Calu3 (cell line): ENCODE measurements at regions not wholly inside any gene's neighbourhood (a gene's known extent, or its start where the extent isn't known, plus 50 kb on each side); places are given as distances from the start of the nearest gene placed in this dataset.

Source experiments
- BruUV-seq: library from RNA; stranded (reverse); fragments of 400-500 nt; replicated peaks from 2 replicates; lab custom pipeline; 2021; lab: Mats Ljungman, UMichigan
- CTCF ChIA-PET: fragments of 300-600 bp; sonication (Branson Sonifier 250); formaldehyde crosslinking; loops from one replicate; lab custom pipeline; 2022; ENCODE audit warnings: antibody characterized with exemption; lab: Charles Lee
- DNase-seq: peaks from one replicate; pipeline ENCODE4 v3.0.0; 2022
- H3K27ac Mint-ChIP-seq: one replicate; pipeline ENCODE4 v1.8.0; 2022; ENCODE audit warnings: mixed read lengths; ENCODE audit not compliant: unreplicated experiment
- H3K27me3 Mint-ChIP-seq: one replicate; pipeline ENCODE4 v1.8.0; 2022; ENCODE audit warnings: mixed read lengths; ENCODE audit not compliant: unreplicated experiment
- H3K36me3 Mint-ChIP-seq: one replicate; pipeline ENCODE4 v1.8.0; 2022; ENCODE audit warnings: mild to moderate bottlenecking, moderate library complexity, mixed read lengths; ENCODE audit not compliant: insufficient read depth, unreplicated experiment
- H3K4me1 Mint-ChIP-seq: one replicate; pipeline ENCODE4 v1.8.0; 2022; ENCODE audit warnings: mild to moderate bottlenecking, low read depth, mixed read lengths; ENCODE audit not compliant: unreplicated experiment
- H3K4me3 Mint-ChIP-seq: one replicate; pipeline ENCODE4 v1.8.0; 2022; ENCODE audit warnings: mild to moderate bottlenecking, low read depth, moderate library complexity, mixed read lengths; ENCODE audit not compliant: unreplicated experiment
- H3K9me3 Mint-ChIP-seq: one replicate; pipeline ENCODE4 v1.8.0; 2022; ENCODE audit warnings: low read depth, mixed read lengths; ENCODE audit not compliant: unreplicated experiment
- intact Hi-C: fragments of 100-400 bp; cut with micrococcal nuclease; formaldehyde crosslinking; loops from one replicate; pipeline ENCODE4 v1.10.0; 2022; ENCODE audit not compliant: unreplicated experiment
- TF ChIP-seq, protein P1 (sequence below): fragments of 200-600 bp; IDR thresholded peaks from one replicate; pipeline ENCODE4 v1.8.0; 2022; ENCODE audit warnings: antibody characterized with exemption; ENCODE audit not compliant: unreplicated experiment

DNA sequence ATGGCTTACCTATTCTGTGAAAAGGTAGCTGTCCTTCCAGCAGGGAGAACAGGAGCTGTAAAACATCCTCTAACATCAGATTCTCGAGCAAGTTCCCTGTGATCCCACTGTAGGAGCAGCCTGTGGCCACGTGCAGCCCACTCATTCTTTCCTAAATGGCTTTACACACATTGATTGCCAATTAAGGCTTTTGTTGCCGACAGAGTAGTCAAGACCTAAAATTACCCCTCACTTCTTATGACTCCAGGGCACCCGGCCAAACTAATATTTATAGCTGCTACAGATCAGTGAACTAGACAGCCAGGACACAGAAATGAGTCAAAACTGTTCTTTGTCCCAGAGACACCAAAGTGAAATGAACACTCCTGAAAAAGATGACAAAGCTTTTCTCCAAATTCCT lies 832.1 kb downstream of the SORCS3 start:
- intact Hi-C loops, result no loop called here
- H3K27ac Mint-ChIP-seq, result no peak overlapping the region
- H3K4me3 Mint-ChIP-seq, result no peak overlapping the region
- no peak for DNase-seq
- no TSS peak for BruUV-seq
- no peaks in the 10 kb centered on the region for H3K27me3 Mint-ChIP-seq
- CTCF ChIA-PET, result no interaction called here
- no peaks in the 10 kb centered on the region for H3K36me3 Mint-ChIP-seq
- peaks cover 14% of the 10 kb centered on the region for H3K9me3 Mint-ChIP-seq
- TF ChIP-seq, protein P1, sequence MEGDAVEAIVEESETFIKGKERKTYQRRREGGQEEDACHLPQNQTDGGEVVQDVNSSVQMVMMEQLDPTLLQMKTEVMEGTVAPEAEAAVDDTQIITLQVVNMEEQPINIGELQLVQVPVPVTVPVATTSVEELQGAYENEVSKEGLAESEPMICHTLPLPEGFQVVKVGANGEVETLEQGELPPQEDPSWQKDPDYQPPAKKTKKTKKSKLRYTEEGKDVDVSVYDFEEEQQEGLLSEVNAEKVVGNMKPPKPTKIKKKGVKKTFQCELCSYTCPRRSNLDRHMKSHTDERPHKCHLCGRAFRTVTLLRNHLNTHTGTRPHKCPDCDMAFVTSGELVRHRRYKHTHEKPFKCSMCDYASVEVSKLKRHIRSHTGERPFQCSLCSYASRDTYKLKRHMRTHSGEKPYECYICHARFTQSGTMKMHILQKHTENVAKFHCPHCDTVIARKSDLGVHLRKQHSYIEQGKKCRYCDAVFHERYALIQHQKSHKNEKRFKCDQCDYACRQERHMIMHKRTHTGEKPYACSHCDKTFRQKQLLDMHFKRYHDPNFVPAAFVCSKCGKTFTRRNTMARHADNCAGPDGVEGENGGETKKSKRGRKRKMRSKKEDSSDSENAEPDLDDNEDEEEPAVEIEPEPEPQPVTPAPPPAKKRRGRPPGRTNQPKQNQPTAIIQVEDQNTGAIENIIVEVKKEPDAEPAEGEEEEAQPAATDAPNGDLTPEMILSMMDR, result no peak
- H3K4me1 Mint-ChIP-seq, result no peaks in the 10 kb centered on the region

DNA sequence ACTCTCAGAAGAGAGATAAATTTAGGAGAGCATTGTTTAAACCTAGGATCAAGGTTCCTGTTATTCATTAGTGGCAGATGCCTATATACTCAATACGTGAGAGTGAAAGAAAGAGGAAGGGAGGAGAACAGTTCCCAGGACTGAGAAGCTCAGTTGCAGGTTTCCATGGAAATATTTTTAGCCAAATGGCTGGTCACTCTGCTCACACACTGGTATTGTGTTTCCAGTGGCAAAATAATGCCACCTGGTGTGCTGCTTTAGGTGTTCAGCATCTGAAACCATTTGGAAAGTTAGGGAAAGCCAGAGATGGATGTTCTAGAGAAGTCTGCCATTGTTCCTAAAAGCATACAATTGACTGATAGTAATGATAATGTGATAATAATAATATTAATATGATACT lies 827.7 kb downstream of the SORCS3 start:
- intact Hi-C loops, result no loop called here
- TF ChIP-seq, protein P1, result no peak
- Mint-ChIP-seq H3K27ac (no peak overlapping the region), H3K4me1 (no peaks in the 10 kb centered on the region), H3K9me3 (peaks cover 14% of the 10 kb centered on the region), H3K27me3 (no peaks in the 10 kb centered on the region), H3K4me3 (no peak overlapping the region), H3K36me3 (no peaks in the 10 kb centered on the region)
- BruUV-seq, result no TSS peak
- CTCF ChIA-PET, result no interaction called here
- no peak for DNase-seq

DNA sequence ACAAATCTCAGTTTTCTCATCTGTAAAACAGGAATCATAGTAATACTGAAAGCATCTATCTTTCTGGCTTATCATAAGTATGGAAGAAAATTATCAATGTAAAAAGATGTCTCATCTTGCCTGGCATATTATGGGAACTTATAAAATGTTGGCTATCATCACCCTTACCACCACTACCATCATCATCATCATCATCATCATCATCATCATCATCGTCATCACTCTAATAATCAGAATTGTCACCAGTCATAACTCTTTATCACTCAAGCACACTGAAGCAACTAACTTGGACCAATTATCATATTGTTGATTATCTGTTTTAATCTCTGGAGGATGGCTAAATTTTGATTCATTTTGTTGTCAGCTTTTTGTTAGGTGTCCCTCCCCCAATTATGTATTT lies 825.4 kb downstream of the SORCS3 start:
- Mint-ChIP-seq H3K4me3 (no peak overlapping the region), H3K4me1 (no peaks in the 10 kb centered on the region), H3K27ac (no peak overlapping the region), H3K27me3 (no peaks in the 10 kb centered on the region), H3K9me3 (peaks cover 12% of the 10 kb centered on the region), H3K36me3 (no peaks in the 10 kb centered on the region)
- intact Hi-C loops, result no loop called here
- TF ChIP-seq, protein P1, result no peak
- BruUV-seq, result no TSS peak
- CTCF ChIA-PET, result no interaction called here
- no peak for DNase-seq

DNA sequence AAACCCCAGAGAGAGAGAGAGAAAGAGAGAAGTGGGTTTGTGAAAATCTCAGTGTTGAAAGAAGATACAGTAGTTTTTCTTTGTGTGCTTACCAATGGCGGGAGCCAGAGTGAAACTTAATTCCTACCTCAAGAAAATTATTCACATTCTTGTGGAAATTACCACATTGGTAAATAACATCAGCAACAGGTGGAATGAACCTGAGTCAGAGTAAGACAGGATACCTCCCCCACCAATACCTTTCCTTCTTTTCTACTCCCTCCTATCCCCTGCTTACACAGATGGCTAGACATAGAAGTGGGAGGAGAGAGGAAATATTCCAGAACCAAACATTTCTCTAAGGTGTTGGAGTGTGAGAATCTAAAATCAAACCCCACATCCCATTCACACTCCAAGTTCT lies 793.9 kb downstream of the SORCS3 start:
- Mint-ChIP-seq H3K27ac (no peak overlapping the region), H3K27me3 (no peaks in the 10 kb centered on the region), H3K9me3 (peaks cover 6% of the 10 kb centered on the region), H3K4me3 (no peak overlapping the region), H3K4me1 (no peaks in the 10 kb centered on the region), H3K36me3 (no peaks in the 10 kb centered on the region)
- TF ChIP-seq, protein P1, result no peak
- intact Hi-C loops, result no loop called here
- BruUV-seq, result no TSS peak
- no peak for DNase-seq
- CTCF ChIA-PET, result no interaction called here

DNA sequence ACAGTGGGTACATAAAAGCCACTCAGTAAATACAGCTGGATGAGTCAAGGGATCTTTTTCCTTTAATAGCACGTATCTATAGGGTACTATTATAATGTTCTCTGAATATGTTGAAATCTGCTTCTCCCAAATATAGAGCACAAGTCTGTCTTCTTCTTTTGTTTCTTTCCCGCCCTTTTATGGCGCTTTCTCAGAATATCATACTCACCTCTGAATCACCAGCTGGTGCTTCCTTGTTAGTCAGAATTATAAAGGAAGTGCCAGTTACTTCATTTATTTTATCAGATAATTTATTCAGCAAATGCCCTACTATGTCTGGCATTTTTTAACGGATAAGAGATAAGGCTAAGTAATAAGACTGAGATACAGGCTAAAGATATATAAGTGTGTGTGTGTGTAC lies 772.9 kb downstream of the SORCS3 start:
- H3K27ac Mint-ChIP-seq, result no peak overlapping the region
- CTCF ChIA-PET, result no interaction called here
- H3K4me3 Mint-ChIP-seq, result no peak overlapping the region
- no peaks in the 10 kb centered on the region for H3K36me3 Mint-ChIP-seq
- TF ChIP-seq, protein P1, result no peak
- no peak for DNase-seq
- peaks cover 6% of the 10 kb centered on the region for H3K9me3 Mint-ChIP-seq
- no peaks in the 10 kb centered on the region for H3K4me1 Mint-ChIP-seq
- no TSS peak for BruUV-seq
- intact Hi-C loops, result no loop called here
- no peaks in the 10 kb centered on the region for H3K27me3 Mint-ChIP-seq
